SK-N-SH treated with all-trans-retinoic acid at 6 μM for 48 hours (cell line): ENCODE measurements at regions not wholly inside any gene's neighbourhood (a gene's known extent, or its start where the extent isn't known, plus 50 kb on each side); places are given as distances from the start of the nearest gene placed in this dataset.

Source experiments
- ATAC-seq: fragments of 200-7000 bp; cut with Tn5 transposase; 3 replicates; pipeline ENCODE4 v1.9.1; 2020; ENCODE audit warnings: mild to moderate bottlenecking, moderate library complexity
- ARNTL ChIP-seq: fragments of 450-650 bp; formaldehyde crosslinking; IDR thresholded peaks from 2 replicates; pipeline ENCODE4 v1.5.0; 2020; ENCODE audit warnings: low read depth, mild to moderate bottlenecking, moderate library complexity, borderline replicate concordance
- BACH2 ChIP-seq: fragments of 250-450 bp; sonication (Bioruptor Pico); IDR thresholded peaks from 2 replicates; pipeline ENCODE4 v1.9.0; 2021; ENCODE audit warnings: mild to moderate bottlenecking, borderline replicate concordance
- CREB5 ChIP-seq: fragments of 250-450 bp; sonication (Bioruptor Pico); IDR thresholded peaks from 2 replicates; pipeline ENCODE4 v1.5.1; 2020; ENCODE audit warnings: low read depth, mild to moderate bottlenecking, moderate library complexity
- CSDC2 ChIP-seq: fragments of 250-450 bp; sonication (Bioruptor Pico); IDR thresholded peaks from 2 replicates; pipeline ENCODE4 v1.5.0; 2020; ENCODE audit warnings: mild to moderate bottlenecking, moderate library complexity
- CSRNP3 ChIP-seq: fragments of 250-450 bp; sonication (Bioruptor Pico); IDR thresholded peaks from 2 replicates; pipeline ENCODE4 v1.5.1; 2021; ENCODE audit warnings: mild to moderate bottlenecking, moderate library complexity
- ESRRG ChIP-seq: fragments of 250-450 bp; sonication (Bioruptor Pico); IDR thresholded peaks from 2 replicates; pipeline ENCODE4 v1.6.1; 2021; ENCODE audit warnings: mild to moderate bottlenecking
- GLIS3 ChIP-seq: fragments of 250-450 bp; sonication (Bioruptor Pico); IDR thresholded peaks from 2 replicates; pipeline ENCODE4 v1.5.0; 2020; ENCODE audit warnings: mild to moderate bottlenecking, moderate library complexity
- ISL1 ChIP-seq: fragments of 250-450 bp; sonication (Bioruptor Pico); IDR thresholded peaks from 2 replicates; pipeline ENCODE4 v2.1.2; 2022; ENCODE audit warnings: mild to moderate bottlenecking, moderate library complexity
- OSR1 ChIP-seq: fragments of 250-450 bp; sonication (Bioruptor Pico); IDR thresholded peaks from 2 replicates; pipeline ENCODE4 v1.8.0; 2022; ENCODE audit warnings: moderate library complexity, mild to moderate bottlenecking, inconsistent platforms
- PATZ1 ChIP-seq: fragments of 250-450 bp; sonication (Bioruptor Pico); IDR thresholded peaks from 2 replicates; pipeline ENCODE4 v1.8.0; 2020; ENCODE audit warnings: mild to moderate bottlenecking, moderate library complexity, borderline replicate concordance
- POU6F1 ChIP-seq: fragments of 250-450 bp; sonication (Bioruptor Pico); IDR thresholded peaks from 2 replicates; pipeline ENCODE4 v1.8.0; 2021; ENCODE audit warnings: low read depth, mild to moderate bottlenecking, moderate library complexity, borderline replicate concordance
- PPARA ChIP-seq: fragments of 250-450 bp; sonication (Bioruptor Pico); IDR thresholded peaks from 2 replicates; pipeline ENCODE4 v1.5.0; 2020; ENCODE audit warnings: mild to moderate bottlenecking, borderline replicate concordance
- RARB ChIP-seq: fragments of 250-450 bp; sonication (Bioruptor Pico); IDR thresholded peaks from 2 replicates; pipeline ENCODE4 v1.8.0; 2021; ENCODE audit warnings: mild to moderate bottlenecking, moderate library complexity
- TCF4 ChIP-seq: fragments of 250-450 bp; sonication (Bioruptor Pico); IDR thresholded peaks from 2 replicates; pipeline ENCODE4 v1.8.0; 2021; ENCODE audit warnings: mild to moderate bottlenecking, moderate library complexity, borderline replicate concordance
- TOX ChIP-seq: fragments of 250-450 bp; sonication (Bioruptor Pico); IDR thresholded peaks from 2 replicates; pipeline ENCODE4 v1.8.0; 2021; ENCODE audit warnings: mild to moderate bottlenecking, moderate library complexity, borderline replicate concordance
- TSHZ2 ChIP-seq: fragments of 250-450 bp; sonication (Bioruptor Pico); IDR thresholded peaks from 2 replicates; pipeline ENCODE4 v1.5.0; 2020; ENCODE audit warnings: mild to moderate bottlenecking, moderate library complexity
- ZC3H10 ChIP-seq: fragments of 250-450 bp; sonication (Bioruptor Pico); IDR thresholded peaks from 2 replicates; pipeline ENCODE4 v1.5.1; 2021; ENCODE audit warnings: mild to moderate bottlenecking, moderate library complexity
- ZFP3 ChIP-seq: fragments of 250-450 bp; sonication (Bioruptor Pico); IDR thresholded peaks from 2 replicates; pipeline ENCODE4 v1.5.0; 2020; ENCODE audit warnings: mild to moderate bottlenecking, moderate library complexity
- ZNF565 ChIP-seq: fragments of 450-650 bp; formaldehyde crosslinking; conservative IDR thresholded peaks from 2 replicates; pipeline ENCODE4 v1.5.0; 2020; ENCODE audit warnings: low read depth, mild to moderate bottlenecking, moderate library complexity
- ZNF70 ChIP-seq: fragments of 450-650 bp; formaldehyde crosslinking; IDR thresholded peaks from 2 replicates; pipeline ENCODE4 v1.5.0; 2020; ENCODE audit warnings: mild to moderate bottlenecking, moderate library complexity
- ZNF8 ChIP-seq: fragments of 450-650 bp; formaldehyde crosslinking; IDR thresholded peaks from 2 replicates; pipeline ENCODE4 v1.5.0; 2020; ENCODE audit warnings: mild to moderate bottlenecking, moderate library complexity

- TF ChIP-seq ARNTL = no peak
- no peak for TF ChIP-seq POU6F1 (CRISPR knock-in tag)
- no peak for TF ChIP-seq PPARA (CRISPR knock-in tag)
- no peak for TF ChIP-seq CSRNP3
- no peak for TF ChIP-seq BACH2 (CRISPR knock-in tag)
- no peak for TF ChIP-seq ZNF8 (CRISPR knock-in tag)
- TF ChIP-seq TOX (CRISPR knock-in tag) = no peak
- TF ChIP-seq ZNF565 (CRISPR knock-in tag) = no peak
- no peak for TF ChIP-seq CSDC2 (CRISPR knock-in tag)
- no peak for TF ChIP-seq CREB5 (CRISPR knock-in tag)
- TF ChIP-seq ZC3H10 (CRISPR knock-in tag) = no peak
- no peak for TF ChIP-seq GLIS3 (CRISPR knock-in tag)
- no peak for TF ChIP-seq ZFP3 (CRISPR knock-in tag)
- TF ChIP-seq TCF4 = no peak
- no peak for TF ChIP-seq PATZ1 (CRISPR knock-in tag)
- no peak for TF ChIP-seq ESRRG (CRISPR knock-in tag)
- no peak for ATAC-seq
Observed at GRCh38 chr7:50865450-50865849, 82.8 kb upstream of the GRB10 start.

GRCh38 chr7:50864694-50865093 is 82.0 kb upstream of the GRB10 start:
- no peak for ATAC-seq
- no peak for TF ChIP-seq TCF4
- no peak for TF ChIP-seq CSRNP3
- no peak for TF ChIP-seq ZNF565 (CRISPR knock-in tag)
- TF ChIP-seq ZC3H10 (CRISPR knock-in tag) = no peak
- TF ChIP-seq ZNF70 (CRISPR knock-in tag) = no peak
- TF ChIP-seq TOX (CRISPR knock-in tag) = no peak

- ATAC-seq = no peak
- no peak for TF ChIP-seq PATZ1 (CRISPR knock-in tag)
- no peak for TF ChIP-seq ISL1 (CRISPR knock-in tag)
- TF ChIP-seq OSR1 (CRISPR knock-in tag) = no peak
- TF ChIP-seq GLIS3 (CRISPR knock-in tag) = no peak
- TF ChIP-seq ZC3H10 (CRISPR knock-in tag) = no peak
- no peak for TF ChIP-seq RARB (CRISPR knock-in tag)
- no peak for TF ChIP-seq TCF4
- TF ChIP-seq ZFP3 (CRISPR knock-in tag) = no peak
- no peak for TF ChIP-seq TOX (CRISPR knock-in tag)
- TF ChIP-seq TSHZ2 (CRISPR knock-in tag) = no peak
- TF ChIP-seq POU6F1 (CRISPR knock-in tag) = no peak
- TF ChIP-seq ZNF565 (CRISPR knock-in tag) = no peak
- no peak for TF ChIP-seq PPARA (CRISPR knock-in tag)
- TF ChIP-seq CSRNP3 = no peak
- TF ChIP-seq ESRRG (CRISPR knock-in tag) = no peak
Observed at GRCh38 chr7:50863053-50863452, 80.4 kb upstream of the GRB10 start.
